ENCODE measurements at regions not wholly inside any gene's neighbourhood (a gene's known extent, or its start where the extent isn't known, plus 50 kb on each side); places are given as distances from the start of the nearest gene placed in this dataset.

DNA sequence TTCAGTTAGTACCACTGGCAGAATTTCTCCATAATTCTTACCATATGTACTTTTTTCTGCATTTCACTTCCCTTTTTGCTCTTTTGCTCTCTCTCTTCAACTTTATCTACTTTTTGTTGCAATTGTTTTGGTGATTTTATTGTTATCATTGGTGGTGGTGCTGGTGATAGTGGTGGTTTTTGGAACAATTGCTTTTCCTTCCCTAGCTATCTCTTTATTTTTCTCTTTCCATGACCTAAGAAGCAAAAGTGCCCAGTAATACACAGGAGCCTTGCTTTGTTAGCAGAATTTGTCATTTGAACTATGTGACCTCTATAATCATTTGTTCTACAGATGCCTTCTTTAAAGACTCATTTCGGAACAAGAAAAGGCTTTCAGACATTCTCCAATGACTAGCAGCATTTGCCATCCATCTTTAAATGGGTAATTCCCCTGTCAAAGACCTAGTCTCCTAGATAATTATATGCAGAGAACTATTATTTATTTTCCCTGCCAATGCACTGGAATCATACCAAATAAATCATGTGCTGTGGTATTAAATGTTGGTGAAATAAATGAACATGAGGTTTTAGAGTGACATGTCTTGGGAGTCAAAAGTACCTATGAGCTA is 154.5 kb downstream of the GASK1B start:
- TF ChIP-seq POLR2AphosphoS5 (IDR thresholded peaks at IDR 0.05; ENCODE audit: borderline replicate concordance, low read depth, low read length) (no peak), EZH2 (IDR thresholded peaks at IDR 0.05) (no peak)

Measured in SK-N-MC (cell line).